ENCODE measurements at regions not wholly inside any gene's neighbourhood (a gene's known extent, or its start where the extent isn't known, plus 50 kb on each side); places are given as distances from the start of the nearest gene placed in this dataset.

DNA sequence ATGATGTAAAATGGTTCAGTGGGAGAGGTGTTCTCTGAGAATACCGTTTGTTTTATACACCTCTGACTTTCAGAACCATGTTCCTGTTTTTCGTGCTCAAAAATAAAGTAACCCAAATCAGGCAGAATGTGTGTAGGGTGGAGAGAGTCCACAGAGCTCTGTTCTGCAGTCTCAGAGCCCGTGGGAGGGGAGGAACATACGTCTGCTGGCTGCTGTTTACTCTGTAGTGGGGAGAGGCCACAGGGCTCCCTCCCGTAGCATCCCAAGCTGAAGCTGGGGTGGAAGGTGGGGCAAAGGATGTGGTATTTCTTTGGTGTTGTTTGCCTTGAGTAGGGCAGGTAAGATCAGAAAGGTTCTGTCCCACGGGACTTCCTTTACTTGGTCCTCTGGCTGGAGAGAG lies 348.5 kb downstream of the DNAH5 start:
- Histone ChIP-seq H3K4me1 (ENCODE audit: insufficient read depth, low read length, poor library complexity, severe bottlenecking) (no peaks in the 10 kb centered on the region), H3K9me2 (ENCODE audit: insufficient read depth, low read length) (no peaks in the 10 kb centered on the region), H3K4me3 (ENCODE audit: low read depth, low read length, poor library complexity, severe bottlenecking) (no peak overlapping the region), H2AFZ (ENCODE audit: low read length) (no peak overlapping the region), H4K20me1 (ENCODE audit: insufficient read depth, low read length) (no peaks in the 10 kb centered on the region), H3K9me3 (ENCODE audit: low read length) (no peaks in the 10 kb centered on the region), H3K4me2 (ENCODE audit: low read length) (no peak overlapping the region), H3K27ac (ENCODE audit: low read depth, low read length, poor library complexity, severe bottlenecking) (no peak overlapping the region), H3K36me3 (ENCODE audit: insufficient read depth, low read length) (no peaks in the 10 kb centered on the region), H3K79me2 (ENCODE audit: insufficient read depth, low read depth, low read length) (no peaks in the 10 kb centered on the region)
- CTCF ChIA-PET (ENCODE audit: unreplicated experiment), result no interaction called here
- intact Hi-C loops (cut with micrococcal nuclease; ENCODE audit: unreplicated experiment), result no loop called here
- BruUV-seq (replicated peaks), result no TSS peak
- POLR2A ChIA-PET, result no interaction called here
- DNase-seq (ENCODE audit: low spot score), result no peak
- no peak for TF ChIP-seq EZH2phosphoT487 (IDR thresholded peaks at IDR 0.05; ENCODE audit: borderline replicate concordance, low read depth, low read length)
- TF ChIP-seq, protein P1, sequence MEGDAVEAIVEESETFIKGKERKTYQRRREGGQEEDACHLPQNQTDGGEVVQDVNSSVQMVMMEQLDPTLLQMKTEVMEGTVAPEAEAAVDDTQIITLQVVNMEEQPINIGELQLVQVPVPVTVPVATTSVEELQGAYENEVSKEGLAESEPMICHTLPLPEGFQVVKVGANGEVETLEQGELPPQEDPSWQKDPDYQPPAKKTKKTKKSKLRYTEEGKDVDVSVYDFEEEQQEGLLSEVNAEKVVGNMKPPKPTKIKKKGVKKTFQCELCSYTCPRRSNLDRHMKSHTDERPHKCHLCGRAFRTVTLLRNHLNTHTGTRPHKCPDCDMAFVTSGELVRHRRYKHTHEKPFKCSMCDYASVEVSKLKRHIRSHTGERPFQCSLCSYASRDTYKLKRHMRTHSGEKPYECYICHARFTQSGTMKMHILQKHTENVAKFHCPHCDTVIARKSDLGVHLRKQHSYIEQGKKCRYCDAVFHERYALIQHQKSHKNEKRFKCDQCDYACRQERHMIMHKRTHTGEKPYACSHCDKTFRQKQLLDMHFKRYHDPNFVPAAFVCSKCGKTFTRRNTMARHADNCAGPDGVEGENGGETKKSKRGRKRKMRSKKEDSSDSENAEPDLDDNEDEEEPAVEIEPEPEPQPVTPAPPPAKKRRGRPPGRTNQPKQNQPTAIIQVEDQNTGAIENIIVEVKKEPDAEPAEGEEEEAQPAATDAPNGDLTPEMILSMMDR (conservative IDR thresholded peaks at IDR 0.05; ENCODE audit: low read length), result no peak

DNA sequence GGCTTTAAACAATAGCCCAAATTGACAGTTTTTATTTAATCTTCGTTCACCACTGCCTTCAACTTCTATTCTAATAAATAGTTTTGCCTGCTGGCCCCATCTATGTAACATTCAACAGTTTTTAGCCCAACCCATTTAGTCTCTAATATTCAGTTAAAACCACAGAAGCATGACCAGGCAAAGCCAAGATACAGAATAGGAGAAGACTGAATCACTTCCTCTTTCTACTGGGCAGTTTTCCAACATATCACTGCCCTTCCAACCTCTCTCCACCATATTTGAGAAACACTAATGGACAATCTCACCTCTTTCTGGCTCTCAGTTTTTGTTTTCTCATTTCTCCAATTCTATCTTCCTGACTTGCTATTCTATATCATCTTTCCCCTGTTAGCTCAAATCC lies 352.9 kb downstream of the DNAH5 start:
- no peak overlapping the region for H3K4me2 ChIP-seq (ENCODE audit: low read length)
- DNase-seq (ENCODE audit: low spot score), result no peak
- intact Hi-C loops (cut with micrococcal nuclease; ENCODE audit: unreplicated experiment), result no loop called here
- no peaks in the 10 kb centered on the region for H4K20me1 ChIP-seq (ENCODE audit: insufficient read depth, low read length)
- no peak for TF ChIP-seq EZH2phosphoT487 (IDR thresholded peaks at IDR 0.05; ENCODE audit: borderline replicate concordance, low read depth, low read length)
- TF ChIP-seq, protein P1 (conservative IDR thresholded peaks at IDR 0.05; ENCODE audit: low read length), result no peak
- no peak overlapping the region for H3K27ac ChIP-seq (ENCODE audit: low read depth, low read length, poor library complexity, severe bottlenecking)
- no peaks in the 10 kb centered on the region for H3K9me3 ChIP-seq (ENCODE audit: low read length)
- no peak overlapping the region for H2AFZ ChIP-seq (ENCODE audit: low read length)
- no peaks in the 10 kb centered on the region for H3K79me2 ChIP-seq (ENCODE audit: insufficient read depth, low read depth, low read length)
- BruUV-seq (replicated peaks), result no TSS peak
- ChIA-PET CTCF (ENCODE audit: unreplicated experiment) (no interaction called here), POLR2A (interaction anchor here (0.7 kb wide), 1 partner anchor 140 kb away, joined by 3 read pairs; no protein-coding TSS in a partner anchor)
- H3K36me3 ChIP-seq (ENCODE audit: insufficient read depth, low read length), result no peaks in the 10 kb centered on the region
- H3K4me3 ChIP-seq (ENCODE audit: low read depth, low read length, poor library complexity, severe bottlenecking), result no peak overlapping the region
- H3K9me2 ChIP-seq (ENCODE audit: insufficient read depth, low read length), result no peaks in the 10 kb centered on the region
- no peaks in the 10 kb centered on the region for H3K4me1 ChIP-seq (ENCODE audit: insufficient read depth, low read length, poor library complexity, severe bottlenecking)

DNA sequence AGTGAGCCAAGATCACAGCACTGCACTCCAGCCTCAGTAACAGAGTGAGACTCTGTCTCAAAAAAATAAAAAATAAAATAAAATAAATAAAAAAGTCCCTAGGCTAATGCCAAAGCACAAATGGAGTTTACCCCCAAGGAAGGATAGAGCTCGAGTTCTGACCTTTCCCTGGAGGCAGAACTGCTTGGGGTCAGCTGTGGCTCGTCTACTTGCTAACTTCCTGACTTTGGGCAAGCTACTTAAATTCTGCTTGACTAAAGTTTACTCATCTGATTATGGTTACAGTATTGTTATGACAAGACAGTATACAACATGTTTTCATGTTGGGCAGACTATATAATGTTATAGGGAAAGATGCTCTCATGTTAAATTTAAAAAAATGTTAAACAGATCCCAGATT lies 359.2 kb downstream of the DNAH5 start:
- Histone ChIP-seq H3K36me3 (ENCODE audit: insufficient read depth, low read length) (no peaks in the 10 kb centered on the region), H3K9me2 (ENCODE audit: insufficient read depth, low read length) (no peaks in the 10 kb centered on the region), H4K20me1 (ENCODE audit: insufficient read depth, low read length) (no peaks in the 10 kb centered on the region), H3K9me3 (ENCODE audit: low read length) (no peaks in the 10 kb centered on the region), H3K4me2 (ENCODE audit: low read length) (no peak overlapping the region), H3K79me2 (ENCODE audit: insufficient read depth, low read depth, low read length) (no peaks in the 10 kb centered on the region), H3K4me1 (ENCODE audit: insufficient read depth, low read length, poor library complexity, severe bottlenecking) (no peaks in the 10 kb centered on the region), H3K4me3 (ENCODE audit: low read depth, low read length, poor library complexity, severe bottlenecking) (no peak overlapping the region), H2AFZ (ENCODE audit: low read length) (no peak overlapping the region), H3K27ac (ENCODE audit: low read depth, low read length, poor library complexity, severe bottlenecking) (no peak overlapping the region)
- CTCF ChIA-PET (ENCODE audit: unreplicated experiment), result no interaction called here
- TF ChIP-seq, protein P1 (conservative IDR thresholded peaks at IDR 0.05; ENCODE audit: low read length), result no peak
- DNase-seq (ENCODE audit: low spot score), result no peak
- POLR2A ChIA-PET, result no interaction called here
- no TSS peak for BruUV-seq (replicated peaks)
- intact Hi-C loops (cut with micrococcal nuclease; ENCODE audit: unreplicated experiment), result no loop called here
